CD8-positive, alpha-beta memory T cell (primary cell): ENCODE measurements at regions not wholly inside any gene's neighbourhood (a gene's known extent, or its start where the extent isn't known, plus 50 kb on each side); places are given as distances from the start of the nearest gene placed in this dataset.
"Not testable (repeated sequence)": the region's sequence is repeated elsewhere in the genome, so short reads cannot be mapped to it uniquely, and the experiment has no call there.

Experiments used
- CTCF ChIA-PET: fragments of 350-600 bp; sonication (Branson Sonifier 250); formaldehyde crosslinking; loops from one replicate; lab custom pipeline; 2021; ENCODE audit warnings: antibody characterized with exemption; lab: Charles Lee
- POLR2A ChIA-PET: fragments of 350-600 bp; sonication (Branson Sonifier 250); formaldehyde crosslinking; loops from one replicate; lab custom pipeline; 2021; ENCODE audit warnings: antibody characterized with exemption; lab: Charles Lee
- DNase-seq, 5 donors: peaks; one replicate each; pipeline versions ENCODE4 v3.0.0 to v3.0.0-alpha.2; 2020 to 2022; ENCODE audit warnings: mixed read lengths in 1 of 5
- H3K27ac ChIP-seq: one replicate; pipeline ENCODE4 v1.7.0; 2013; ENCODE audit warnings: low read depth, mild to moderate bottlenecking, low read length, moderate library complexity
- H3K27me3 ChIP-seq: 2 replicates; pipeline ENCODE4 v1.7.0; 2013; ENCODE audit warnings: low read length, mild to moderate bottlenecking; ENCODE audit not compliant: insufficient read depth, poor library complexity, severe bottlenecking
- H3K36me3 ChIP-seq: 2 replicates; pipeline ENCODE4 v1.7.0; 2013; ENCODE audit warnings: mild to moderate bottlenecking, low read length, moderate library complexity; ENCODE audit not compliant: insufficient read depth
- H3K4me1 ChIP-seq: 2 replicates; pipeline ENCODE4 v1.7.0; 2013; ENCODE audit warnings: mild to moderate bottlenecking, low read length, moderate library complexity; ENCODE audit not compliant: insufficient read depth
- H3K4me3 ChIP-seq: 2 replicates; pipeline ENCODE4 v1.7.0; 2013; ENCODE audit warnings: mild to moderate bottlenecking, low read length
- H3K9me3 ChIP-seq: 2 replicates; pipeline ENCODE4 v1.7.0; 2013; ENCODE audit warnings: mild to moderate bottlenecking, low read length
- H3K27ac Mint-ChIP-seq, 8 donors: one replicate each; pipeline ENCODE4 v1.8.0; 2020 to 2021; ENCODE audit warnings: mixed read lengths in 8 of 8, mild to moderate bottlenecking in 6 of 8, inconsistent platforms in 3 of 8, moderate library complexity in 3 of 8
- H3K27me3 Mint-ChIP-seq, 2 donors: one replicate each; pipeline ENCODE4 v1.8.0; 2020 to 2021; ENCODE audit warnings: mixed read lengths in 2 of 2, mild to moderate bottlenecking in 1 of 2, moderate library complexity in 1 of 2
- H3K36me3 Mint-ChIP-seq, 3 donors: one replicate each; pipeline ENCODE4 v1.8.0; 2020 to 2021; ENCODE audit warnings: mixed read lengths in 3 of 3, inconsistent platforms in 1 of 3, mild to moderate bottlenecking in 1 of 3
- H3K4me1 Mint-ChIP-seq, 3 donors: one replicate each; pipeline ENCODE4 v1.8.0; 2020 to 2021; ENCODE audit warnings: mixed read lengths in 3 of 3, inconsistent platforms in 1 of 3, mild to moderate bottlenecking in 1 of 3
- H3K4me3 Mint-ChIP-seq, 7 donors: one replicate each; pipeline ENCODE4 v1.8.0; 2020 to 2021; ENCODE audit warnings: mixed read lengths in 7 of 7, mild to moderate bottlenecking in 6 of 7, moderate library complexity in 4 of 7, inconsistent platforms in 2 of 7
- H3K9me3 Mint-ChIP-seq, 5 donors: one replicate each; pipeline ENCODE4 v1.8.0; 2020 to 2022; ENCODE audit warnings: mixed read lengths in 5 of 5, mild to moderate bottlenecking in 3 of 5, moderate library complexity in 2 of 5, inconsistent platforms in 1 of 5

DNA sequence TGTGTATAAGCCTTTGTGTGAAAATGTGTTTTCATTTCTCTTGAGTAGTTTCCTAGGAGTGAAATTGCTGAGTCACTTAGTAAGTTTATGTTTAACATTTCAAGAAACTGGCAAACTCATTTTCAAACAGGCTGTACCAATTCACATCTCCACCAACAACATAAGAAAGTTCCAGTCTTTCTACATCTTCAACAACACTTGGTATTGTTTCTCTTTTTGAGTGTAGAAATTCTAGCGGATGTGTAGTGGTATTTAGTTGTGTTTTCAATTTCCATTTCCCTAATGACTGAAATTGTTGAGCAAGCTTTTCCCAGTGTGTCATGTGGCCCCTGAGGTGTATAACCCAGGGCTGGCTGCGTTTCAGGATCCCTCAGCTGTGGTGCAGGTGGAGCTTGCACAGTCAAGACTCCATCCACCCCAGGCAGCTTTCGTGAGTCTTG lies 258.5 kb downstream of the PDCD6IP start:
- CTCF ChIA-PET = no interaction called here
- Histone ChIP-seq H3K9me3 (no peaks in the 10 kb centered on the region), H3K27me3 (no peaks in the 10 kb centered on the region), H3K27ac (no peak overlapping the region), H3K4me1 (no peaks in the 10 kb centered on the region), H3K4me3 (no peak overlapping the region), H3K36me3 (no peaks in the 10 kb centered on the region)
- Mint-ChIP-seq H3K4me3 (no peak overlapping the region), H3K27ac (no peak overlapping the region), H3K36me3 (peaks cover 0 to 12% (median 1%) of the 10 kb centered on the region in 3 donors), H3K27me3 (peaks cover 3 to 11% of the 10 kb centered on the region in 2 donors), H3K4me1 (no peaks in the 10 kb centered on the region), H3K9me3 (peaks cover 0 to 2% (median 0%) of the 10 kb centered on the region in 5 donors)
- POLR2A ChIA-PET = no interaction called here
- DNase-seq = no peak

DNA sequence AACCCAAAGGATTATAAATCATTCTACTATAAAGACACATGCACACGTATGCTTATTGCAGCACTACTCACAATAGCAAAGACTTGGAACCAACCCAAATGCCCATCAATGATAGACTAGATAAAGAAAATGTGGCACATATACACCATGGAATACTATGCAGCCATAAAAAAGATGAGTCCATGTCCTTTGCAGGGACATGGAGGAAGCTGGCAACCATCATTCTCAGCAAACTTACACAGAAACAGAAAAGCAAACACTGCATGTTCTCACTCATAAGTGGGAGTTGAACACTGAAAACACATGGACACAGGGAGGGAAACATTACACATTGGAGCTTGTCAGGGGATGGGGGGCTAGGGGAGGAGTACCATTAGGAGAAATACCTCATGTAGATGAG lies 262.6 kb downstream of the PDCD6IP start:
- H3K4me1 Mint-ChIP-seq, POLR2A ChIA-PET, H3K27ac Mint-ChIP-seq, H3K27me3 ChIP-seq, H3K27ac ChIP-seq, H3K4me3 Mint-ChIP-seq, H3K4me1 ChIP-seq, CTCF ChIA-PET, H3K36me3 Mint-ChIP-seq, H3K9me3 ChIP-seq, H3K9me3 Mint-ChIP-seq, DNase-seq, H3K4me3 ChIP-seq, H3K36me3 ChIP-seq: not testable (repeated sequence)
- peaks cover 6 to 11% of the 10 kb centered on the region in 2 donors for H3K27me3 Mint-ChIP-seq

DNA sequence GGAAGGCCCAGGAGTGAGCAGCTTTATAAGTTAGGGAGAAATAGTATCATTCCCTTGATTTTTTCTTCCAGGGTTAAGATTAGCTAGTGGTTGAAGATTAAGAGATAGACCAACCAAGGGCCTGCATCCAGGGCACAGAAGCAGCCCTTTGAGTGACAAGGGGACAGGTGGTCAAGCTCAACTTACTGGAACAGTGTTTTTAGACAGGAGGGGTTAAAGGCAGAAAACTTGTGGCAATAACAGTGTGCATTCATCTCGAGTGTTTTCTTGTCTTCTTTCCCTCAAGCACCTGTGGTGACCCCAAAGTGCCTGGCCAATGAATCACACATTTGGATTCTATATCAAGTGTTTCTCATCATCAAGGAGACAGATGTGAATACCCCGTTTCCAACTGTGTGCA lies 267.5 kb downstream of the PDCD6IP start:
- Histone ChIP-seq H3K36me3 (no peaks in the 10 kb centered on the region), H3K4me3 (no peak overlapping the region), H3K4me1 (no peaks in the 10 kb centered on the region), H3K27ac (no peak overlapping the region), H3K27me3 (no peaks in the 10 kb centered on the region), H3K9me3 (no peaks in the 10 kb centered on the region)
- no peak for DNase-seq
- Mint-ChIP-seq H3K9me3 (peaks cover 0 to 4% (median 0%) of the 10 kb centered on the region in 5 donors), H3K36me3 (no peaks in the 10 kb centered on the region), H3K4me1 (peaks cover 0 to 7% (median 3%) of the 10 kb centered on the region in 3 donors), H3K27me3 (peaks cover under 1 to 3% of the 10 kb centered on the region in 2 donors), H3K27ac (no peak overlapping the region), H3K4me3 (no peak overlapping the region)
- ChIA-PET POLR2A (no interaction called here), CTCF (no interaction called here)

DNA sequence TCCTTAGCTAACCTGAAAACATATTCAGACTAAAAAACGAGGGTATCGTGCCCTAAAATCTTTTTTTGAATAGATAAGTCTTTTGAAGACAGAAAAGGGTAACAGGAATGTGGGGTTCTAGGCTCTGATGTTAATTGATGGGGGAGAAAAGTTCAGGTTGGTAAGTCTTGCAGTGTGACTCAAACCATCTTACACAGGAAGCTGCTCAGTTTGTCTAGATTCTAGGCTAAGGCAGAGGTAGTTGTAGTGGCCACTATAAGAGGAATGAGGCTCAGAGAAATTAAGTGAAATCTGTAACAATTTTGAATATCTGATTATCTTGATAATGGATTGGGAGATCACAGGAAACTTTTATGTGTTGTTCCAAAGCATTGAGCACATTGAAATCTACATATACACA lies 267.9 kb downstream of the PDCD6IP start:
- H3K9me3 ChIP-seq = no peaks in the 10 kb centered on the region
- Mint-ChIP-seq H3K36me3 (no peaks in the 10 kb centered on the region), H3K4me1 (peaks cover 0 to 10% (median 3%) of the 10 kb centered on the region in 3 donors), H3K4me3 (no peak overlapping the region), H3K9me3 (peaks cover 0 to 4% (median 0%) of the 10 kb centered on the region in 5 donors), H3K27ac (no peak overlapping the region), H3K27me3 (peaks cover 3 to 5% of the 10 kb centered on the region in 2 donors)
- H3K4me3 ChIP-seq = no peak overlapping the region
- H3K27me3 ChIP-seq = no peaks in the 10 kb centered on the region
- H3K4me1 ChIP-seq = no peaks in the 10 kb centered on the region
- ChIA-PET CTCF (no interaction called here), POLR2A (no interaction called here)
- DNase-seq = no peak
- H3K27ac ChIP-seq = no peak overlapping the region
- no peaks in the 10 kb centered on the region for H3K36me3 ChIP-seq

DNA sequence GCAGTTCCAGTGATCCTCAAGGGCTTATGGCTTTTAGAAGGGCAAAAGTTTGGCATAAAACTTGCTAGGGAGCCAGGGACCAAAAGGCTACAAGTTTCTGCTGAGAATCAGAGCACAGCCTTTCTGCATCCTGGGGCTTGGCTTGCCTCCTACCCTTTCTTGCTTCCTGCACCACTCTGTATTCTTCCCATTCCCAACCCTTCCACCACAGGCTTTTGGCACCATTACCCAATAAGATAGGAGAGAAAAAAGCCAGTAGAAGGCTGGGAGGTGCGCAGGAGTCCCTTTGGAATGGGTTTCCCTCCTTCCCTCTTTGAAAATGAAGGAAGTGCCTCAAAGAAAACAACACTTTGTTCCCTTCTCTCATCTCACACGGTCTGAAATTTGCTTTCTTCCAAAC lies 268.6 kb downstream of the PDCD6IP start:
- ChIA-PET CTCF (no interaction called here), POLR2A (no interaction called here)
- peaks cover 3 to 8% of the 10 kb centered on the region in 2 donors for H3K27me3 Mint-ChIP-seq
- no peak for DNase-seq
- H3K4me1 Mint-ChIP-seq = peaks cover 0 to 10% (median 3%) of the 10 kb centered on the region in 3 donors
- no peaks in the 10 kb centered on the region for H3K36me3 Mint-ChIP-seq
- no peak overlapping the region for H3K4me3 Mint-ChIP-seq
- Histone ChIP-seq H3K27ac (no peak overlapping the region), H3K9me3 (no peaks in the 10 kb centered on the region), H3K4me3 (no peak overlapping the region), H3K27me3 (no peaks in the 10 kb centered on the region), H3K4me1 (no peaks in the 10 kb centered on the region), H3K36me3 (no peaks in the 10 kb centered on the region)
- no peak overlapping the region for H3K27ac Mint-ChIP-seq
- H3K9me3 Mint-ChIP-seq = peaks cover 0 to 4% (median 0%) of the 10 kb centered on the region in 5 donors

DNA sequence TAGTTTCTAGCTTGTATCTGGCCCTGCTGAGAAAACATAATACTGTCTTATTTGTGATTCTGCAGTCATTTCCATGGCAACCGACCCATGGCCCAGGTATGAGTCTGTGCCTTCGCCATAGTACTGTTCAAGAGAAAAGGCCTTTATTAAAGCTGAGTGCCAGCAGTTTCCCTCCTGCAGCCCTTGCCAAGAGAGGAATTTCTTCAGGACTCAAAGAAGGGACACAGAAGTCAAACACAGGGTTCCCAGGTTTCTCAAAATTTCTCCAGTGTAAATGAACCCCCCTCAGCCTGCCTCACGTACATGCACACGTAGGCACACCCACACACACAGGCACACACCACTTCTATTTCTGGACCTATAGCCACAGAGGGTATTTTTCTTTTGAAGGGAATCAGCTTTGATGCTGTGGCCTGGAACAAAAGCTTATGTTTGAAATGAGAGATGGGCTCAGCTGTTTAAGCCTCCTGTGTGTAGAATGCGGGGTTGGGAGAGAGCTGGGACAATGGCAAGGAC lies 269.2 kb downstream of the PDCD6IP start:
- POLR2A ChIA-PET = no interaction called here
- Histone ChIP-seq H3K9me3 (no peaks in the 10 kb centered on the region), H3K4me3 (no peak overlapping the region), H3K27ac (no peak overlapping the region), H3K27me3 (no peaks in the 10 kb centered on the region), H3K4me1 (no peaks in the 10 kb centered on the region), H3K36me3 (no peaks in the 10 kb centered on the region)
- CTCF ChIA-PET = no interaction called here
- peaks cover 3 to 8% of the 10 kb centered on the region in 2 donors for H3K27me3 Mint-ChIP-seq
- no peaks in the 10 kb centered on the region for H3K36me3 Mint-ChIP-seq
- no peak overlapping the region for H3K4me3 Mint-ChIP-seq
- no peak overlapping the region for H3K27ac Mint-ChIP-seq
- H3K4me1 Mint-ChIP-seq = peaks cover 0 to 10% (median 3%) of the 10 kb centered on the region in 3 donors
- no peak for DNase-seq
- H3K9me3 Mint-ChIP-seq = peaks cover 0 to 4% (median 0%) of the 10 kb centered on the region in 5 donors

DNA sequence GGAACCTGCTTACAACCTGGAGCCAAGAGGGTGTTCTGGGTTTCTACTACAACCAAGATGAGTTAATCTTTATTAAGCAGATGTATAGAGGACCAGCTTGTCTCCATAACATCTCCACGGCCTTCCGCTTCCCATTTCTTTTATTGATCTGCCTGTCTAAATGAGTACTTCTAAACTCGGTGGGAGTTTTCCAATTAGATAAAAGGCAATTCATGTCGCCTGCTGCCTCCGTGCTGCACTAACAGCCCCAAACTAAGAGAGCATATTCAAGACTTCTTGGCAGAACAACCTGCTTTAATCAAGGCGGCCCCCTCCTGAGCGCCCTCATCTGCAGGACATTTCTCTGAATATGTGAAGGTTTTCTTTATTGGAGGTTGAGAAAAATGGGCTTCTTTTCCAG lies 270.1 kb downstream of the PDCD6IP start:
- ChIA-PET POLR2A (no interaction called here), CTCF (no interaction called here)
- Mint-ChIP-seq H3K4me3 (no peak overlapping the region), H3K4me1 (peaks cover 0 to 10% (median 3%) of the 10 kb centered on the region in 3 donors), H3K9me3 (no peaks in the 10 kb centered on the region), H3K27ac (no peak overlapping the region), H3K27me3 (peaks cover 3 to 8% of the 10 kb centered on the region in 2 donors), H3K36me3 (no peaks in the 10 kb centered on the region)
- H3K9me3 ChIP-seq = no peaks in the 10 kb centered on the region
- no peak for DNase-seq
- no peak overlapping the region for H3K4me3 ChIP-seq
- H3K27me3 ChIP-seq = no peaks in the 10 kb centered on the region
- H3K27ac ChIP-seq = no peak overlapping the region
- H3K36me3 ChIP-seq = no peaks in the 10 kb centered on the region
- no peaks in the 10 kb centered on the region for H3K4me1 ChIP-seq

DNA sequence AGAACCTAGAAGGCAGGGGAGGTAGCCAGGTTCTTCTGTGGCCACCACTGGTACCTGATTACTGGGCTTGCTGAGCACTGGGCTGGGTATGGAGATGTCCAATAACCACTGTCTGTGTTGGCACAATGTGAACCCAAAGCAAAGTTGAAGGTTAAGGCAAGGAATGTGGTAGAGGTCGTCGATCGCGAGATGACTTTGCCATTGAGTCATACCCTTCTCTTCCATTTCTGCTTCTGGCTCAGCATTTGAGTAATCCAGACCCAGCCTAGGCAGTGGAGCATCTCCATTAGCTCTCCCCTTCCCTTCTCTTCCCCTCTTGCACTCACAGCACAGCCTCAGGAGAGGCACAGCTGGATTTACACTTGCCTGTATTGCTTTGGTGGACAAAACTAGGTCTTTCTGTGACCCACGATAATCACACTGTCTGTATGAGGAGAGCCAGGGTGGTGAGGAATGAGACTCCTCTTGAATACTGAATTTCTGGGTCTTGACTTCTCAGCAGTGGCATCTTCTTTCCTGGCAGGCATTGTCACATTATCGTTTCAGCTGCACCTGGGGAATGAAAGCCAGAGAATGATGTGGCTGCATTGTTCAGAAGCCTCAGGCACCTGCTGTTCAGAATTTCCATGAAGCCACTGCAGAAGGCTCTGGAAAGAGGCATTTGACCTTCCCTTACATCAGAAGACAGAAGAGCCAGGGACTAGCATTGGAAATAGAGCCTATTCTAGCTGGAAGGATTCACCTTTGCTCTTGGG lies 272.6 kb downstream of the PDCD6IP start:
- Histone ChIP-seq H3K4me1 (no peaks in the 10 kb centered on the region), H3K36me3 (no peaks in the 10 kb centered on the region), H3K27me3 (no peaks in the 10 kb centered on the region), H3K27ac (no peak overlapping the region), H3K9me3 (no peaks in the 10 kb centered on the region), H3K4me3 (no peak overlapping the region)
- CTCF ChIA-PET = no interaction called here
- Mint-ChIP-seq H3K4me3 (no peak overlapping the region), H3K27me3 (peaks cover 1 to 8% of the 10 kb centered on the region in 2 donors), H3K27ac (peak overlapping the region in 3 of 8 donors; percentile 3 to 79 (median 73)), H3K9me3 (no peaks in the 10 kb centered on the region), H3K4me1 (peaks cover 0 to 10% (median 3%) of the 10 kb centered on the region in 3 donors), H3K36me3 (no peaks in the 10 kb centered on the region)
- POLR2A ChIA-PET = no interaction called here
- no peak for DNase-seq
